HG03565 (cell line): ENCODE measurements at regions not wholly inside any gene's neighbourhood (a gene's known extent, or its start where the extent isn't known, plus 50 kb on each side); places are given as distances from the start of the nearest gene placed in this dataset.
"Not testable (repeated sequence)": the region's sequence is repeated elsewhere in the genome, so short reads cannot be mapped to it uniquely, and the experiment has no call there.

ENCODE experiments used
- ATAC-seq: cut with Tn5 transposase; IDR thresholded peaks from one replicate; pipeline ENCODE4 v1.9.1; 2021; ENCODE audit warnings: mild to moderate bottlenecking, moderate library complexity; ENCODE audit not compliant: unreplicated experiment

DNA sequence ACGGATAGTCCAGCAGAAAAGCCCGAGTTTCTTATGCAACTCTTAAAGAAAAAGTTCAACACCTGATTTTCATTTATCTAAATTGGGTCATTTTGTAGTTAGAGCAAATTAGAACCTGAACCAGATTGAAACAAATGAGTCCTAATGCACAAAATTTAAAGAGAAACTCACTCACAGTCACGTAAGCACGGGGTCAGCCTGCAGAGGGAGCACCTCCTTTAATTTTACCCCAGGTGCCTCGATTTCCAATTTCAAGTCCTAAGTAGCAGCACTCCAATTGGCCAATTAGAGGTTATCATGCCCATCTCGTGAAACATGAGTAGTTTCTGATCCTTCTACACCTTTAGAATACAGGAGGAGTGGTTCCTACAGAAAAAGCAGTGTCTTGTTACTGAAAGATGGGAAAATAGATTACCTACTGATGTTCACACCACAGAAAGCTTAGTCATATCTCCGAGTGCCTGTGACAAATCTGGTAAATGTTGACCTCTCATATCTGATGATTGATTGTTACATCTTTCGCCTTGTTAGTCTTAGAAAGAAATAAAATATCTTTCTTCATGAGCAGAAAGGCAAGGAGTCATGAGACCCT is 1929.8 kb upstream of the LRRTM1 start:
- no peak for ATAC-seq

DNA sequence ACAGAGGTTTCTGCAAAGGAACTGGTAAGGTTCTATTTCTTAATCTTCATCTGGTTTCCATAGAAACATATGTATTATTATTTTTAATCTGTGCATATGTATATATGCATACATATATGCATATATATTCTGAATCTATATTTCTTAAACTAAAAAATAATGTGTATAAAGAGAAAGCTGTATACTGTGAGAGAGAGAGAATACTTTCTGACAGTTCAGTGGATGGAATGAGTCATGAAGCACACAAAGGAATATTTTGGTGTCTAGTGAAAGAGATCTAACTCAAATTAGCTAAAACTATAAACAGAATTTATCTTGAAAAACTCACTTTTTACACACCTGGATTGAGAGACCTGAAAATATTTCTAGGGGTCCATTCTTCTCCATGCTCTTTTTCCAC is 1929.3 kb upstream of the LRRTM1 start:
- no peak for ATAC-seq

DNA sequence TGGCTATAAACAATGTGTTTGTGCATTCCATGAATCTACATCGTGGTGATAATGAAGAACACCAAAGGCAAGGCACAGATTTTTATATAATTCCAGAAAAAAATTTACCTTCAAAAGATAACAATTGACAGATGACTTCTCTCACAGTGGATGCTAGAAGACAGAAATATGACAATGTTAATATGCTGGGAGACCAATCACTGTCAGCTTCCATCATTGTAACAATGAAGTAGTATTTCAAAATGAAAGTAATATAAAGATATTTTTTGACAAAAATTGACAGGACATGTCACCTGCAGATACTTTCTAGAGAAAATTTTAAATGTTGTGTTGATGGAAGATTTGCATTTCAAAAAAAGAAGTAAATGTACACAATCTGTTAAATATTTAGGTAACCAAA is 1925.9 kb upstream of the LRRTM1 start:
- ATAC-seq = no peak

DNA sequence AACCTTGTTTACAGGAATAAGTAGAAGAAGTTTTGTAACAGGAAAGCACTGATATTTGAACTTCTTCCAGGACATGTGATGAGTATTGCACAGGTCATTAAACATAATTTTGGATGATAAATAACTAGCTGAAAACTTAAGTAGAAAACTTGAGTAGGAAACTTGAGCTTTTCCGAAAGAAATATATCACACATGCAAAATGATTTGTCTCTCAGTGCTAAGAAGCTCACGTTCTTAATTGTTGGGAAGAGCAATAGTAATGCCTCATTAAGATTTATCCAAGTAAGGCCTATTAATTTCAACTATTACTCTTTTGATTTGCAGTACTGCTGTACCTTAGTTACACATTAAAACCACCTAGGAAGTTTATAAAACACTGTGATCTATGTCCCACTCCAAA is 1921.9 kb upstream of the LRRTM1 start:
- no peak for ATAC-seq

DNA sequence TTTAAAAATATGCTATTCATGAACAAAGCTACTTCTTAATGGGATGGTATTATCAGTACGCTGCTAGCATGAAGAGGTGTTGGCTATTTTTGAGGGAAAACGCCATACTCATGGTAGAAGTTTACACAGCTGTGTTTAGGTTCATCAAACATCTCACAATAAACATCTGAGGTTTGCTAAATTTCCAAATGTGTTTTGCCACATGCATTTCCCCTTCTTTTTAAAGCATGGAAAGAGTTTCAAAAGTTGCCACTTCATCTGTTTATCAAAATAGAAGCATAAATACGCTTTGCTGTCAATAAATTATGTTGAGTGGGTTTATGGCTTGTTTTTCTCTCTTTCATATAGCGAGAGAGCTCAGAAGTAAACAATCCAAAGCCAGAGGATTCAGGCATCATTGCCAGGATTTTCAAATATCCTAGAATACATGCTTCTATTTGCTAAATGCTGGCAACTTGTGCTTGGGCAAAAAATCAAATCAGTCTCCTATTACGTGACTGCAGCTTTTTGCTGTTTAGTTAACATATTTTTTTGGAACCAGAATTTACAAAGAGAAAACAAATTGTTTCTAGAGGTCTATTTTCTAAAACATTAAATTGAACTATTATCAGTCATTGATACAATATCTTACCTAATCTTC is 1919.9 kb upstream of the LRRTM1 start:
- ATAC-seq = no peak

DNA sequence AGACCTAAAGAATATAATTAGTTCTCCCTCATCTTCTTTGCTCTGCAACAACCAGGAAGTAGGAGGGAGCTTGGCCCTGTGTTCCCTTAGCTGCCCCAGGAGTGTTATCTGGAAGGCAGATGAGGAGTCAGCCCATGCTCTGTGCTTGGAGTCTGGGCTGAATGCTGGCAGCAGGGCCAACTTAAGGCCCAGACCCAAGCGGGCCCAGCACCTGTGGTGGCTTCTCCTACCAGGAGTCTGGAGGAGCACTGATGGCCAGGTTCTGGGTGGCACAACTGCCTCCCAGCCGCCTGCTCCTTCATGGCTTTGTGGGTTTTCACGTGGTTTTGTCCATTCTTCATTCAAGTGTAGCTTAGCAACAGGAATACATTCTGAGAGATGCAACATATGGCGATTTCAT is 1910.7 kb upstream of the LRRTM1 start:
- ATAC-seq = no peak

DNA sequence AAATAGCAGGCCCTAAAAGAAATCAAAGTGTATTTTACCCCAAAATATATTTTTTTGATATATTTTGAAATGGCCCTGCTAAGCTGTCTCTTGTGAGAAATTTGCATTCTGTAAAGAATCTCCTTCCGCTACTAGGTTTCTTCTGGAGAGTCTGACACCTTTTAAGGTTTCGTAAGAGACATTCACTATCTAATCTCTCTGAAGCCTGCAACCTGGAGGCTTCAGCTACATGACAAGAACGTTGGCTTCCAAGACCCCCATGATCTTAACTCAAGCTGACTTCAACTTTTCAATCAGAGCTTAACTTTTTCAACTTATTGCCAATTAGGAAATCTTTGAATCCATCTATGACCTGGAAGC is 1894.9 kb upstream of the LRRTM1 start:
- ATAC-seq = no peak

DNA sequence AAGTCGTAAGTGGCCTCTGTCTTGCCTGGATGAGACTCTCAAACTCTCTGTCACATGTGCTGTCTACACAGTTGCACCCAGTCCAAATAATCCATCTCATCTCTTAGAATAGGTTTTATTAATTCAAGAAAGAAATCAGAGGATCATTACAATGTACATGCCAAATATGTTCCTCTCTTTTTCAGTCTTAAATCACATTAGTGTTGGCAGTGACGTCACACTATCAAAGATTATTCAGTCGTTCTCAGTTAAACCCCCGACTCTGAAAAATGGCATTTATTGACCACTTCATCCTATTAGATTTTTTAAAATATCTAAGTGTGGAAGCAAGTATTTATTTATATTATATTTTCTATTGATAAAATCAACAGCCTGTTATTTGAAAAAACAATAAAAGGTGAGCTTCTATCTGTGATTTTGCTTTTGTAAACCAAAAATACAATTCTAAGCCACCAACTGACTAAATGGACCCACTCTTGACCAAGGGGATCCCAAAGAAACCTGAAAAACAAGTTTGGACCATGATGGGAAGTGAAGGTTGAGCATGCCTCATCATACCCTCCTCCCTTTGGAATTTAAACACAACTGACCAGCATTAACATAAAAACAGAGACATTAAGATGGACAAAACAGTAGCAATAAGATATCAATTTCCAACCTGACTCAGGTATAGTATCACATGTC is 1894.4 kb upstream of the LRRTM1 start:
- no peak for ATAC-seq

DNA sequence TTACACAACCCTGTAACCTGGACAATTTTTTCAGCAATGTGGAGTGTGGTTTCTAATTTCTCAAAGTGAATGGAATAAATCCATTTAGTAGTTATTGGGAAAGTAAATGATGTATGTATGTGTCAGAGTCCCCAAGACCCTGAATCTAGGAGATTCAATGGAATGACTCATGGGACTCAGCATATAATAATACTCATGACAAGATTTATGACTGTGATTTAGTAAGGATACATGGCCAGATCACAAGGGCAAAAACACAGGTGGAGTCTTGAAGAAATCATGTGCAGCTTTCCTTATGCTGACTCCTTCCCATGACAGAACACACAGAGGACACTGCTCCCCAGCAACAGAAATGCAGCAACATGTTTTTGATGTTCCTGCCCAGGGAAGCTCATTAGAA is 1877.7 kb upstream of the LRRTM1 start:
- no peak for ATAC-seq

DNA sequence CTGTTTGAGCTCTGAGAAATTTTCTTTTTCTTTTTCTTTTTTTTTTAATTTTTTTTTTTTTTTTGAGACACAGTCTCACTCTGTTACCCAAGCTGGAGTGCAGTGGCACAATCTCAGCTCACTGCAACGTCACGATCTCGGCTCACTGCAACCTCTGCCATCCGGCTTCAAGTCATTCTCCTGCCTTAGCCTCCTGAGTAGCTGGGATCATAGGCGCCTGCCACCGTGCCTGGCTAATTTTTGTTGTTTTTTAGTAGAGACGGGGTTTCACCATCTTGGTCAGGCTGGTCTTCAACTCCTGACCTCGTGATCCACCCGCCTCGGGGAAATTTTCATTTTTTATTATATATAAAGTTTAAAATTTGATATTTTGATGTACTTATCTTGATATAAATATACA is 1870.7 kb upstream of the LRRTM1 start:
- ATAC-seq = not testable (repeated sequence)

DNA sequence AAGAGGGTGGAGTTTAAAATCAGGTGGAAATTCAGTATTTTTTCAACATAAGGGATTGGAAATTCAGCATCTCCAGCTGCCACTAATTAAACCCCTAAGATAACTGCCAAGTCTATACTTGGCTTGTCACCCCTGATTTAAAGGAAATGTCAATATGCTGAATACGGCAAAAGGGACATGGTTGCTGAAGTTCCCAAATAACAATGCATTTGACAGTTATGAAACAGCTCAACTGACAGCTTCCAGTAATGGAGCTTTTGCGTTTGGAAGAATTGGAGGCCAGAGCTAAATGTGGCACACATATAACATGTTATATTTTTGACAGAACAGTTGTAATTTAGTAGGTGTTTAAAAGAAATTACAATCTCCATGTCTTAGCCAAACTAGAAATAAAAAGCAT is 1867.9 kb upstream of the LRRTM1 start:
- ATAC-seq = no peak

DNA sequence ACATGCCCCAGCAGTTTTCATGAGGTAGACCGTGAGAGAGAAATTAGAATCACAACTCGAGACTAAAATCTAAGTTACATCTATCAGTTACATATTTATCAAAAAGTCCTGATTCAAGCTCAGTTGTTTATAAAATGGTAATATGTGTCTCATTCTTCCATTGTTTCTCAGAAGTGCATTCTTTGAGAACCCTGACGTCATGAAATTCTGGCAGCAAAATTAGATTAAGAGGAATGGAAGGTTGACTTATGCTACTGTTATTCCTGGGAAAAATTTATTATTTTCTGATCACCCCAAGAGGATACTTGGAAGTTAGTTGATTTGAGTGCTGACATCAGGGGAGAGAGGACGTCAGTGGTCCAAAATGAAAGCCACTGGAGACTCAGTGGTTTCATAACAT is 1864.8 kb upstream of the LRRTM1 start:
- ATAC-seq = no peak

DNA sequence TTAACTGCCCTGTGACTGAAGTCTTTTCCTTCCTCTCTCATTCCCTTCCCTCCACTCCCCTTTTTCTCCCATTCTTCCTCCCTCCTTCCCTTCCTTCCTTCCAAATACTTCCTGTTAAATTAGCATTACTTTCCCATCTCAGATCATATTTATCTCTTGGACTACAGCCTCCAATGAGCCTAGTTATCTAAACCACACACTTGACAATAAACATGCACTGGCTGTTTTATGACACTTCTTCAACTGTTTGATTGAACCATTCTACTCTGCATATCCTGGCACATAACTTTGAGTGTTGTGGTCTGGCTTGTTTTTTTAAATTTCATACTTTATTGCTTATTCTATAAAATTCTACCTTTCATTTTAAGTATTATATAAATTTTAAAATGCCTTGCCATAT is 1860.8 kb upstream of the LRRTM1 start:
- ATAC-seq = no peak

DNA sequence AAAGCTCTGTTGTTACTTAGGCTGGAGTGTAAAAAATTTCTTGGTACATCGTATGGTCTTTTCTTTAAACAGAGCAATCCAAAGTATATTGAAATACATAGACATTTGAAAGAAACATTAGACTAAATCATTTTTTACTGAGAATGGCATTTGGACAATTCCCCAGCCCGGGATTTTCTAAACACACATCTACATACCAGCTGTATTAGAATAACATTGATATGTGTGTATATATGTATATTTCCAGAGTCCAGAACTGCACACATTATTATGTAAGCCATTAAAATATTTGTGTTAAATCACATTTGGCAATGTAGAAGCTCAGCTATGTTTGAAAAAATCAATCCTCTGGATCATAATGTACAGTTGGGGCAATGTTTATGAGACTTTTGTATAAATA is 1853.6 kb upstream of the LRRTM1 start:
- no peak for ATAC-seq

DNA sequence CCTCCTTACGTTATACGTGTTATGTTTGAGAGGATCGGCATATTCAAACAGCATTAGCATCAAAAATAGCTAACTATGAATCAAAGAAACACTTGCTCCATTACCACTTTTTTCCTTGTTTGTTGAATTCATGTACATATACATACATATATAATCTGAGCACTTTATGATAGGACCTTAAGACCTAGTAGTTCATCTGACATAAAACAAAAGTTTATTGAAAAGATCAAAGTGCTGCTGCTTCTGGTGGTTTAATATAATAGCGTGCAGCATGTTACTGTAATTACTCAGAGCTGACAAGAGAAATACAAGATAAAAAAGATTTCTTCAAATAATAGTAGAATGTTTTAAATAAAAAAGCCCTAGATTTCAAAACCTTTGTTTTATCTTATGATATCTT is 1850.9 kb upstream of the LRRTM1 start:
- ATAC-seq = no peak

DNA sequence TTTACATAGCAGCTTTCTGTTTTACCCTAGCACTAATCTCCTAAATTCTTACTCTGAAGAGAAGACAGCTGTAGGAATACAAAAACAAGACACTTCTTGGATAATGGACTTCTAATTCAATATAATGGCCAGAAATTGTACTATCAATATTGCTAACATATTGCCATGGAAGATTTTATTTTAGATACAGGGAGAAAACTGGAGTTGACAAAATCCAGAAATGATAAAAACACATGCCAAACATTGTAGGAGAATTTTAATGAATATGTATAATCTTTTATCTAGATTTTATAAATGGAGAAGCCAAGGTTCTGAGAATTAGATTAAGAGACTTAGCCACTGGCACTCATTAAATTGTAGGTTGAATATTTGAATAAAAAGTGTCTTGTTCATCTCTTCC is 1838.8 kb upstream of the LRRTM1 start:
- no peak for ATAC-seq

DNA sequence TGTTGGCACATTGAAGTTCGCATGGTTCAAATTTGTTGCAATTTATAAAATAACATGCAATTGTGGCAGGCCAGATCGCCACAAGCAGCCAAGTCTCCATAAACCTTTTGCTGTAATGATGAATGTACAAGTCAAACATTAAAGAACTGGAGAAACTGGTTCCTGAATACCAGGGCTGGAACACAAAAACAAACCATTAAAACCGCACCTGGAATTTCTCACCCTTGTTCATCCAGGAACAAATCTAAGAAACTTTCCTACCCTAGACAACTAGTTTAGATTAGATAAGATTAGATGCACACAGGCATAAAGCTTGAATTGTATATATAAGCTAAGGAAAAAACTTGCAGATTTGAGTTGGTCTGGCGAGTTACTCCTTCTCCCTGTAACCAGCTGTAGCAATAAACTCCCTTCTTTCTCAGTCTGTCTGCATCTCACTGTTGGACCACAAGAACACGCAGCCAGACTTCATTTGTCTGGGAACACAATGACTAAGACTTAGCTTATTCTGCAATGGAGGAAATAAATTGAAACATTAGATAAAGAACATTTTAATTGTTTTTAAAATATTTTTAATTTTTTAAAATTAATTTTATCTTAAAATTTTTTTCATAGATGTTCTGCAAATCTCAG is 1835.5 kb upstream of the LRRTM1 start:
- no peak for ATAC-seq

DNA sequence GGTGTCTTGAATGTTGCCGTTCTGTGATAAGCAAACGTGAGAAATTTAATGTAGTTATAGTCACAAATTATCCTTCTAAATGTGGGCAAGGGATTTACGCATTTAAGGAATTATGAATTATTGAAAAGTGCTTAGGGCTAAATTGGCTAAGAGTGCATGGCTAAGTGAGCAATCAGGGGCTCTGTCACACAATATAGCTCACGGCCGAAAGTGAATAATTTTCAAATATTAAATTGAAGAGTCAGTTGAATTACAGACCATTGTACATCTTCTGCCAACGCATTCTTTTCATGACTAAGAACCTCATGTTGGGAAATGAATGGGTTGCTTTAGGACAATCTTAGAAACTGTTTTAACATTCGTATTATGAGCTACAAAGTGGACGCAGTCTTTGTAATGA is 1832.9 kb upstream of the LRRTM1 start:
- no peak for ATAC-seq

DNA sequence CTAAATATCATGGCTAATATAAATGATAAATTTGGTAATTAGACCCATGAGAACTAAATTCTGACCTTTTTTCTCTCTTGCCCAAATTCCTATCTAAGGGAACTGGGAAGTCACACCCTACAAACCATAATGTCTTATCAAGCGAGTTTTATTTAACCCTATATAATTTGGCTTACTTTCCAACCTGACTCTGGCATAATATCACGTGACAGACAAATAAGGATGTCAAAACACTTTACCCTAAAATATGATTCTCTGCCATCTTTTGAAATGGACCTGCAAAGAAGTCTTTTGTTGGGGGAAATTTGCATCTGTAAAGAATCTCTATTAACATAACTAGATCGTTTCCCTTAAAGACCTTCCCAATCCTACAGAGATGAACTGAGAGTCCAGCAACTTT is 1823.5 kb upstream of the LRRTM1 start:
- ATAC-seq = no peak

DNA sequence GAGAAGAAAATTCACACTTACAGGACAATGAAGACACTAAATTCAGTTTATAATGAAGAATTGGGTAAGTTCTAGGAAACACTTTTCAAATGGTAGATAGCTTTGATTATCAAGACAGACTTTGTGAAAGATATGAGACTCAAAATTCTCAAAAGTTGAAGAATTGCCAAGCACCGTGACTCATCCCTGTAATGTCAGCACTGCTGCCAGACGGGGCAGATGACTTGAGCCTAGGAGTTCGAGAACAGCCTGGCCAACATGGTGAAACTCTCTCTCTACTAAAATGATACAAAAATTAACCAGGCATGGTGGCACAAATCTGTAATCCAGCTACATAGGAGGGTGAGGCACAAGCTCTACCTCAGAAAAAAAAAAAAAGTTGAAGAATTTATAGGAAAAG is 1820.1 kb upstream of the LRRTM1 start:
- no peak for ATAC-seq

DNA sequence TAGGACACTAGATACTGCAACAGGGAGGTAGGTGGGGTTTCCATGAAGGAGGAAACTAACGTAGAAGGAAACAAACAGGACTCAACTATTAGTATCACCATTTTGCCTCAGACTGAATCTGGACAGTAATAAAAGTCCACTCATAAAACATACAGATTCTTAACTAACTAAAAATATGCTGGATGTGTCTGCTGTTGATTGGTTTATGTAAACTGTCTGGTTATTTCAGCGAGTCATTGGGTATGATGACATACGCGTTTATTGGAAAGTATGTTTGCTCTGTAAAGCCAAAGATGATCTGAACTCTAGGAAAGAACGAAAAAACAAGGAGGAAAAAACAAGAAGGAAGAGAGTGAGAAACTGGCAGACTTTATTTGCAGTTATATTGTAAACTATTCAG is 1816.1 kb upstream of the LRRTM1 start:
- no peak for ATAC-seq

DNA sequence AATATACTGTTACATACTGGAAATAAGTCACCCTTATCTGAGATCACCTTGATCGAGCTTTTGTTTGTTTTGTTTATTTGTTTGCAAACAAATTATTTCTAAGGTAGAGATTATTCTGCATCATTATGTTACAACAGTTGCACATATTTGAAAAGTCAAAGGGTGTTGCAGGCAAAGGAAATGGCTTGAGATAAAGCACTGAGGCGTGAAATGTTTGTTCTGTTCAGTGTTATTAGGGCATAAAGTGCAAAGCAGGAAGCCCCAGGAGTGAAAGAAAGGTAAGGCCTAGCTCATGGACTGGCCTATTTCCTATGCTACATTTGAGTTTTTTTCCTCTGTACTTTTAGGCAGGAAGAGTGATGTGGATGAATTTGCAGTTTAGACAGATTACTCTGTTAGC is 1815.6 kb upstream of the LRRTM1 start:
- no peak for ATAC-seq
